ENCODE measurements at regions not wholly inside any gene's neighbourhood (a gene's known extent, or its start where the extent isn't known, plus 50 kb on each side); places are given as distances from the start of the nearest gene placed in this dataset.

DNA sequence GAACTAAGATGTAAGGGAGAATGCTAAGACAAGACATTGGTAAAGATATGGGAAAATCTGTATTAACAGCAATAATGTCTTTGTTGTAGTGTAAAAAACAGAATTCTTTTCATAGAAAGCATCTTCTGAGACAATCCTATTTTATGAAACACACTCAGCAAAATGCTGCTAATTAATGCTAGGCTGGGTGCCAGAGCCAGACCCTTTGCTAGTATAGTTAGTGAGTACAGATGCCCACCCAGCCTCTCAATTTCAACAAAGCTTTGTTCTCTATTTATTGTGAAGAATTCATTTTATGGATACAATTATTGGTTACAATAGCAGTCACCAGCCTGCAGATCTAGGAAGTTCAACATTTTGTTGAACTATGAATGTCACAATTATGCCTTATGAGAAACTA is 131.0 kb downstream of the SEM1 start:
- TF ChIP-seq, protein P1, sequence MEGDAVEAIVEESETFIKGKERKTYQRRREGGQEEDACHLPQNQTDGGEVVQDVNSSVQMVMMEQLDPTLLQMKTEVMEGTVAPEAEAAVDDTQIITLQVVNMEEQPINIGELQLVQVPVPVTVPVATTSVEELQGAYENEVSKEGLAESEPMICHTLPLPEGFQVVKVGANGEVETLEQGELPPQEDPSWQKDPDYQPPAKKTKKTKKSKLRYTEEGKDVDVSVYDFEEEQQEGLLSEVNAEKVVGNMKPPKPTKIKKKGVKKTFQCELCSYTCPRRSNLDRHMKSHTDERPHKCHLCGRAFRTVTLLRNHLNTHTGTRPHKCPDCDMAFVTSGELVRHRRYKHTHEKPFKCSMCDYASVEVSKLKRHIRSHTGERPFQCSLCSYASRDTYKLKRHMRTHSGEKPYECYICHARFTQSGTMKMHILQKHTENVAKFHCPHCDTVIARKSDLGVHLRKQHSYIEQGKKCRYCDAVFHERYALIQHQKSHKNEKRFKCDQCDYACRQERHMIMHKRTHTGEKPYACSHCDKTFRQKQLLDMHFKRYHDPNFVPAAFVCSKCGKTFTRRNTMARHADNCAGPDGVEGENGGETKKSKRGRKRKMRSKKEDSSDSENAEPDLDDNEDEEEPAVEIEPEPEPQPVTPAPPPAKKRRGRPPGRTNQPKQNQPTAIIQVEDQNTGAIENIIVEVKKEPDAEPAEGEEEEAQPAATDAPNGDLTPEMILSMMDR (IDR thresholded peaks at IDR 0.05) = no peak
- TF ChIP-seq POLR2A (IDR thresholded peaks at IDR 0.05) = no peak
